ENCODE measurements at regions not wholly inside any gene's neighbourhood (a gene's known extent, or its start where the extent isn't known, plus 50 kb on each side); places are given as distances from the start of the nearest gene placed in this dataset.

DNA sequence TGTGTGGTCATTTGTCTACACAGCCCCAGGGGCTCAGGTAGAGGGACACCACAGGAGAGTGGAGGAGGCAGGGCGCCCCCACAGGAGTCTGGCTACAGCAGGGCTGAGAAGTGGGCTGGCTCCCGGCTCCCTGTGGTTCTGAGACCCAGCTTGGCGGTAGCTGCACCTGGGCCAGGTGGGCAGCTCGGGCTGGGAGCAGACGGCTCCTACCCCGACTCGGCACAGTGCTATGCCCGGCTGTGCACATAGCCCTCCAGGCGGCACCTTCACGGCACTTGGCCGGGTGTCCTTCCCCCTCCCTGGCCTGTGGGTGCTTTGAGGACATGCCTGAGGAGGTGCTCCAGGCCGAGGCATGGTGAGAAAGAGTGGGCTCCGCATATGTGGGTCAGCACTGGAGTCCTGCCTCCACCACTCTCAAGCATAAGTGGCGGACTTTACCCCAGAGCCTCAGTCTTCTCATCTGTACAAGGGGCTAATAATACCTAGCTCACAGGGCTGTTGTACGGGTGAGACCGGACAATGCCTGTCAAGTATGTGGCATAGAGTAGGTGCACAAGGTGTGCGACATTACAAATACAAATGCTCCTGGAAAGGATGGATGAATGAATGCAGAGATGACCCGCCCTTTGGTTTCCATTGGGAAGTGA, 50.1 kb upstream of the JPH3 start:
- DNase-seq: no peak

GRCh38 chr16:87551487-87551886, 50.8 kb upstream of the JPH3 start:
- DNase-seq: no peak

- DNase-seq: peak; percentile 71 to 76
Measured at GRCh38 chr16:87550495-87550961, 51.8 kb upstream of the JPH3 start.

- no peak for DNase-seq
Measured at GRCh38 chr16:87549627-87550494, 52.4 kb upstream of the JPH3 start.

GRCh38 chr16:87548046-87548445, 54.3 kb upstream of the JPH3 start:
- DNase-seq: no peak

- peak in 1 of 2 experiments; percentile 25 for DNase-seq
Measured at GRCh38 chr16:87543436-87544191, 50.8 kb upstream of the ZCCHC14 start.

DNA sequence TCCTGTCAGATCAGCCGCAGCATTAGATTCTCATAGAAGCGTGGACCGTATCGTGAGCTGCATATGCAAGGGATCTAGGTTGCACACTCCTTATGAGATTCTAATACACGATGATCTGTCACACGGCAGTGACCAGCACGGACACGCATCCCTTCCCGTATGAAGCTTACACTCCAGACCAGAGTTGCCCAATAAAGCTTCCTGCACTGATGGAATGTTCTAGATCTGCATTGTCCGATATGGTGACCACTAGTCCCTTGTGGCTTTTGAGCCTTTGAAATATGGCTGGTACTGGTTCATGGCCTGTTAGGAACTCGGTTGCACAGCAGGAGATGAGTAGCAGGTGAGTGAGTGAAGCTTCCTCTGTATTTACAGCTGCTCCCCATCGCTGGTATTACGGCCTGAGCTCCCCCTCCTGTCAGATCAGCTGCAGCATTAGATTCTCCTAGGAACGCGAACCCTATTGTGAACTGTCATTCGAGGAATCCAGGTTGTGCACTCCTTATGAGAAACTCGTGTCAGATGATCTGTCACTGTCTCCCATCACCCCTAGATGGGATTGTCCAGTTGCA, 49.8 kb upstream of the ZCCHC14 start:
- no peak for DNase-seq

Measured in activated T-cell treated with anti-CD3 and anti-CD28 coated beads, Interleukin-2, amount 50 U/mL, for 48 hours (primary cell).